ENCODE measurements at regions not wholly inside any gene's neighbourhood (a gene's known extent, or its start where the extent isn't known, plus 50 kb on each side); places are given as distances from the start of the nearest gene placed in this dataset.

- Mint-ChIP-seq H3K4me1 (ENCODE audit: unreplicated experiment) (no peaks in the 10 kb centered on the region), H3K27ac (ENCODE audit: unreplicated experiment) (no peak overlapping the region), H3K4me3 (ENCODE audit: unreplicated experiment) (no peak overlapping the region), H3K9me3 (ENCODE audit: unreplicated experiment) (no peaks in the 10 kb centered on the region), H3K36me3 (ENCODE audit: low read depth, unreplicated experiment) (no peaks in the 10 kb centered on the region), H3K27me3 (ENCODE audit: unreplicated experiment) (peaks cover 1% of the 10 kb centered on the region)
- DNase-seq (ENCODE audit: low spot score): no peak
- no peak for TF ChIP-seq CTCF (IDR thresholded peaks at IDR 0.05; ENCODE audit: unreplicated experiment)
Measured at GRCh38 chr5:12119657-12120056, 215.4 kb upstream of the CTNND2 start.

DNA sequence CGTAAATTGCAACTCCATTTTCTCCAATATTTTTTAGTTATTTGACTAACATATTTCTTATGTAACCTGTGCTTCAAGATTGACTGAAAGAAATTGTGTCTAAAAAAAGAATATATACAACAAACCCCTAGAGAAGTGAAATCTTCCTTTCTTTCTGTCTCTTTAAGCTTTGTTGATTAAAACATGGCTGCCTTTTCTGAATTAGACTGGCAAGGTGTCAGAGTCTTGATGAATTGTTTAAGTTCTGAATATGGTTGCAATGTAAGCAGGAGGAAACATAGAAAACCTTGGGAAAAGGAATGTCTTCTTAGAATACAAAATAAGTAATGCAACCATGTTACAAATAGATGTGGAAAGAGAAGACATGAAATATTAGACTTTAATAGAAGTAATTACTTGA, 209.8 kb upstream of the CTNND2 start:
- DNase-seq (ENCODE audit: low spot score): no peak
- no peaks in the 10 kb centered on the region for H3K9me3 Mint-ChIP-seq (ENCODE audit: unreplicated experiment)
- no peak for TF ChIP-seq CTCF (IDR thresholded peaks at IDR 0.05; ENCODE audit: unreplicated experiment)
- peaks cover 1% of the 10 kb centered on the region for H3K27me3 Mint-ChIP-seq (ENCODE audit: unreplicated experiment)
- no peaks in the 10 kb centered on the region for H3K4me1 Mint-ChIP-seq (ENCODE audit: unreplicated experiment)
- no peak overlapping the region for H3K27ac Mint-ChIP-seq (ENCODE audit: unreplicated experiment)
- H3K4me3 Mint-ChIP-seq (ENCODE audit: unreplicated experiment): no peak overlapping the region
- H3K36me3 Mint-ChIP-seq (ENCODE audit: low read depth, unreplicated experiment): no peaks in the 10 kb centered on the region

DNA sequence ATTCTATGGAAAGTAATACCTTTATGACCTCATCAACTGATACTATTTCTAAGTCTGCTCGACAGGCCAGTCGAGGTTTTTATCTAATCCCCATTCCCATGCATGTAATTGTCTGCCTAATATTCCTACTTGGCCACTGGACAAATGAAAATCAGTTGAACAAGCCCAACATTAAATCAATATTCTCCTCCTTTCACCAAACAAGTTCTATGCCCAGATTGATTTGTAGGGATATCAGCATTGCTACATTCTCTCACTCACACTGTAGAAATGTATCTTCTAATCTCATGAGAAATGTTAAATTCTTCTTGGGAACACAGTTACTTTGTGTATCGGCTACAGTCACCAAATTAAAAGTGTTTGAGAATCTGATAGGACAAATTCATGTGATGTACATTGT, 208.8 kb upstream of the CTNND2 start:
- Mint-ChIP-seq H3K4me1 (ENCODE audit: unreplicated experiment) (no peaks in the 10 kb centered on the region), H3K9me3 (ENCODE audit: unreplicated experiment) (no peaks in the 10 kb centered on the region), H3K4me3 (ENCODE audit: unreplicated experiment) (no peak overlapping the region), H3K27me3 (ENCODE audit: unreplicated experiment) (peaks cover 1% of the 10 kb centered on the region), H3K36me3 (ENCODE audit: low read depth, unreplicated experiment) (no peaks in the 10 kb centered on the region), H3K27ac (ENCODE audit: unreplicated experiment) (no peak overlapping the region)
- no peak for DNase-seq (ENCODE audit: low spot score)
- TF ChIP-seq CTCF (IDR thresholded peaks at IDR 0.05; ENCODE audit: unreplicated experiment): no peak

DNA sequence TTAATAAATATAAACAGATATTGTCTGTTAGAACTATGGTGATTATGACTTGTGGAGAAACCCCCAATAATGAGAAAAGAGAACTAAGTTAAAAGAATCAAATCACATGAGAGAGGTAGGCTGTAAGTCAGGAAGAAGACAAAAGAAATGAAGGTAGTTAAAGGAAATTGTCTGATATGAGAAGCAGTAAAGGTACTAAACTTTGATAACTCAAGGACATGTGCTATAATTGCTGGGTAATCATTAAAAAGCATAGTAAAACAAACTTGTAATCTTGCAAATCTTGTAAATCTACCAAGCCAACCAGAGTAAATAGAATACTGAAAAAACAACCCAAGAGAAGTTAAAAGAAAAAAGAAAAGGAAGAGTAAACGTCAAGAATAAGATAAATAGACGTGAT, 207.0 kb upstream of the CTNND2 start:
- Mint-ChIP-seq H3K27ac (ENCODE audit: unreplicated experiment) (no peak overlapping the region), H3K9me3 (ENCODE audit: unreplicated experiment) (no peaks in the 10 kb centered on the region), H3K36me3 (ENCODE audit: low read depth, unreplicated experiment) (no peaks in the 10 kb centered on the region)

DNA sequence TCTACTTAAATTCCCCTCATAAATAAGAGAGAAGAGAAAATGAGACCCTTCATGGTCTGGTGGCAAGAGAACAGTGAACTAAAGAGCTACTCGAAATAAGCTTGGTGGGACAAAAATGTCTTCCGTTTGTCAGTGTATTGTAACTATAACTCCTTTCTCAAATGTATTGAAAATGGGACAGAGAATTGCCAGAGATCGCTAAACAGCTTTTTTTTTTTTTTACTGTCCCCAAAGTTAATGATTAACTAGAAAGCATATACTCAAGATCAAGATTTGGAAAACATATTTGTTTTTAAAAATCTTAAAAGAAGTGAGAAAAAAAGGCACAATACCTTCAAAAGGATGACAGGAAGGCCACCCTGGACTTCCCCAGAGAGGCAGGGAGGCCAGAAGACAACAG, 206.4 kb upstream of the CTNND2 start:
- H3K4me3 Mint-ChIP-seq (ENCODE audit: unreplicated experiment): no peak overlapping the region
- no peak for TF ChIP-seq CTCF (IDR thresholded peaks at IDR 0.05; ENCODE audit: unreplicated experiment)
- no peaks in the 10 kb centered on the region for H3K4me1 Mint-ChIP-seq (ENCODE audit: unreplicated experiment)
- H3K27me3 Mint-ChIP-seq (ENCODE audit: unreplicated experiment): peaks cover 1% of the 10 kb centered on the region
- no peak overlapping the region for H3K27ac Mint-ChIP-seq (ENCODE audit: unreplicated experiment)
- H3K36me3 Mint-ChIP-seq (ENCODE audit: low read depth, unreplicated experiment): no peaks in the 10 kb centered on the region
- H3K9me3 Mint-ChIP-seq (ENCODE audit: unreplicated experiment): no peaks in the 10 kb centered on the region
- DNase-seq (ENCODE audit: low spot score): no peak

More for the DNA sequence above, 207.0 kb upstream of the CTNND2 start:
- DNase-seq (ENCODE audit: low spot score): no peak
- H3K4me3 Mint-ChIP-seq (ENCODE audit: unreplicated experiment): no peak overlapping the region
- TF ChIP-seq CTCF (IDR thresholded peaks at IDR 0.05; ENCODE audit: unreplicated experiment): no peak
- H3K27me3 Mint-ChIP-seq (ENCODE audit: unreplicated experiment): peaks cover 1% of the 10 kb centered on the region
- no peaks in the 10 kb centered on the region for H3K4me1 Mint-ChIP-seq (ENCODE audit: unreplicated experiment)
